Heart left ventricle (tissue), 16 donors: ENCODE measurements at regions not wholly inside any gene's neighbourhood (a gene's known extent, or its start where the extent isn't known, plus 50 kb on each side); places are given as distances from the start of the nearest gene placed in this dataset.

Experiments
- ATAC-seq, 4 donors: fragments of 200-7000 bp; cut with Tn5 transposase; one replicate each; pipeline ENCODE4 v1.9.1; 2020 to 2022; ENCODE audit warnings: moderate library complexity in 4 of 4, mild to moderate bottlenecking in 3 of 4, moderate number of reproducible peaks in 1 of 4
- DNase-seq, 5 donors: peaks; one replicate each; pipeline ENCODE4 v3.0.0-alpha.2; 2020
- H3K27ac ChIP-seq, 12 donors: fragments of 200-600 bp; sonication (generic) in 4 of 12; one replicate each; pipeline versions ENCODE4 v1.5.0 to v1.8.0; 2016 to 2022; ENCODE audit warnings: mild to moderate bottlenecking in 2 of 12
- H3K27me3 ChIP-seq, 9 donors: fragments of 200-600 bp; sonication (generic) in 2 of 9; one replicate each; pipeline versions ENCODE4 v1.5.1 to v1.8.0; 2016 to 2022; ENCODE audit warnings: mild to moderate bottlenecking in 3 of 9
- H3K36me3 ChIP-seq, 9 donors: fragments of 200-600 bp; sonication (generic) in 2 of 9; one replicate each; pipeline versions ENCODE4 v1.5.0 to v1.8.0; 2018 to 2022; ENCODE audit warnings: mild to moderate bottlenecking in 2 of 9
- H3K4me1 ChIP-seq, 12 donors: fragments of 200-600 bp; sonication (generic) in 4 of 12; one replicate each; pipeline versions ENCODE4 v1.5.0 to v1.8.0; 2016 to 2022; ENCODE audit warnings: mild to moderate bottlenecking in 3 of 12
- H3K4me3 ChIP-seq, 12 donors: fragments of 200-600 bp; sonication (generic) in 4 of 12; one replicate each; pipeline versions ENCODE4 v1.5.0 to v1.8.0; 2017 to 2022; ENCODE audit warnings: mild to moderate bottlenecking in 9 of 12, moderate library complexity in 4 of 12
- H3K9me3 ChIP-seq, 12 donors: fragments of 200-600 bp; sonication (generic) in 4 of 12; one replicate each; pipeline versions ENCODE4 v1.5.0 to v1.8.0; 2016 to 2022; ENCODE audit warnings: mild to moderate bottlenecking in 1 of 12
- POLR2A ChIP-seq, 2 donors: fragments of 450-650 bp; IDR thresholded peaks; one replicate each; pipeline ENCODE4 v1.6.1; 2017; ENCODE audit warnings: antibody characterized with exemption in 2 of 2, mild to moderate bottlenecking in 2 of 2, moderate library complexity in 2 of 2
- WGBS, 4 donors: extraction: QIAGEN DNeasy Blood & Tissue Kit in 2 of 4; methylation state at CpG; one replicate each; pipeline versions ENCODE4 v1.1.5 to v1.1.7; 2013 to 2018; 5-methylcytosine and 5-hydroxymethylcytosine counted together
- intact Hi-C, 10 donors: fragments of 100-400 bp; cut with DNase I; formaldehyde crosslinking; loops; one replicate each; pipeline versions ENCODE4 v1.11.1 to v1.14.2; 2022
- TF ChIP-seq, protein P1 (sequence below), 12 donors: fragments of 200-600 bp; sonication (generic) in 4 of 12; IDR thresholded peaks; one replicate each; pipeline versions ENCODE4 v1.5.0 to v1.8.0; 2018 to 2022; ENCODE audit warnings: antibody characterized with exemption in 12 of 12, mild to moderate bottlenecking in 5 of 12
- donor health status: ischemic (EF 13 %, LVEDD 7.1; RV severe dilation, severe dysfunction).
- donor health status: healthy with polysubstance abuse.
- donor health status: DM: no; HTN: yes; CAD: no.
- donor health status: DM: no; HTN: no; CAD: no.
- donor health status: ischemic (EF 25% LVEDD 6.9; RV normal size, moderate dysfunction).
- donor health status: ischemic (EF 25% LVEDD 5.7; RV mildly dilated, moderate dysfunction).
- donor health status: healthy.
- donor health status: DM: yes; HTN: yes; CAD: no.
- donor health status: ischemic (EF 35%, LVEDD 5.7; RV mildly dilated, moderate dysfunction).
- donor health status: nonischemic (EF 11% LVEDD 7.7; RV severe dilation, severe dysfunction).
- donor health status: DM: yes; HTN: yes; CAD: no.
- donor health status: PGD.
- donor health status: ischemic (EF 29% LVEDD 5.4; RV normal size, mild dysfunction).
- donor health status: nonischemic (EF 23%, LVEDD 6.1; RV moderate dilation, normal function).

DNA sequence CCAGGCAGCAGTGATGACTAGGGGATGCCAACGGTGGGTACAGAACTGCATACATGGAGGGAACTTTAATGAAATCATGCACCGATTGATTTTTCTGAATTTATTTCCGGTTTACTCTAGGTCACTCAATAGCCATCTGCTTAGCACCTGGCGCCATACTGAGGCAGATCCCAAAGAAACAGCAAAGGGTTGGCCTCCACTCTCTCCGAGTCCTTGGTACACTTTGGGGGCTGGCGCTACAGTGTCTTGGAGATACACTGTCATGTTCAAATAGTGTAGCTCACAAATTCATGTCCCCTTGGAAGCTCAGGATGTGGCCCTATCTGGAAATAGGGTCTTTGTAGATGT lies 116.3 kb downstream of the BOD1 start:
- intact Hi-C loops, result no loop called here
- no peak for TF ChIP-seq POLR2A (IDR thresholded peaks at IDR 0.05)
- TF ChIP-seq, protein P1, sequence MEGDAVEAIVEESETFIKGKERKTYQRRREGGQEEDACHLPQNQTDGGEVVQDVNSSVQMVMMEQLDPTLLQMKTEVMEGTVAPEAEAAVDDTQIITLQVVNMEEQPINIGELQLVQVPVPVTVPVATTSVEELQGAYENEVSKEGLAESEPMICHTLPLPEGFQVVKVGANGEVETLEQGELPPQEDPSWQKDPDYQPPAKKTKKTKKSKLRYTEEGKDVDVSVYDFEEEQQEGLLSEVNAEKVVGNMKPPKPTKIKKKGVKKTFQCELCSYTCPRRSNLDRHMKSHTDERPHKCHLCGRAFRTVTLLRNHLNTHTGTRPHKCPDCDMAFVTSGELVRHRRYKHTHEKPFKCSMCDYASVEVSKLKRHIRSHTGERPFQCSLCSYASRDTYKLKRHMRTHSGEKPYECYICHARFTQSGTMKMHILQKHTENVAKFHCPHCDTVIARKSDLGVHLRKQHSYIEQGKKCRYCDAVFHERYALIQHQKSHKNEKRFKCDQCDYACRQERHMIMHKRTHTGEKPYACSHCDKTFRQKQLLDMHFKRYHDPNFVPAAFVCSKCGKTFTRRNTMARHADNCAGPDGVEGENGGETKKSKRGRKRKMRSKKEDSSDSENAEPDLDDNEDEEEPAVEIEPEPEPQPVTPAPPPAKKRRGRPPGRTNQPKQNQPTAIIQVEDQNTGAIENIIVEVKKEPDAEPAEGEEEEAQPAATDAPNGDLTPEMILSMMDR (IDR thresholded peaks at IDR 0.05), result no peak
- no peaks in the 10 kb centered on the region for H3K36me3 ChIP-seq
- peak overlapping the region in 4 of 12 donors; percentile 21 to 54 (median 42) for H3K27ac ChIP-seq
- peaks cover 0 to 4% (median 0%) of the 10 kb centered on the region in 12 donors for H3K9me3 ChIP-seq
- peaks cover 0 to 34% (median 16%) of the 10 kb centered on the region in 12 donors for H3K4me1 ChIP-seq
- WGBS, 4 donors, result 93 to 95% (median 94%) methylated on average over 6 of the region's 6 CpGs
- ATAC-seq, result no peak
- no peak overlapping the region for H3K4me3 ChIP-seq
- no peaks in the 10 kb centered on the region for H3K27me3 ChIP-seq
- no peak for DNase-seq

DNA sequence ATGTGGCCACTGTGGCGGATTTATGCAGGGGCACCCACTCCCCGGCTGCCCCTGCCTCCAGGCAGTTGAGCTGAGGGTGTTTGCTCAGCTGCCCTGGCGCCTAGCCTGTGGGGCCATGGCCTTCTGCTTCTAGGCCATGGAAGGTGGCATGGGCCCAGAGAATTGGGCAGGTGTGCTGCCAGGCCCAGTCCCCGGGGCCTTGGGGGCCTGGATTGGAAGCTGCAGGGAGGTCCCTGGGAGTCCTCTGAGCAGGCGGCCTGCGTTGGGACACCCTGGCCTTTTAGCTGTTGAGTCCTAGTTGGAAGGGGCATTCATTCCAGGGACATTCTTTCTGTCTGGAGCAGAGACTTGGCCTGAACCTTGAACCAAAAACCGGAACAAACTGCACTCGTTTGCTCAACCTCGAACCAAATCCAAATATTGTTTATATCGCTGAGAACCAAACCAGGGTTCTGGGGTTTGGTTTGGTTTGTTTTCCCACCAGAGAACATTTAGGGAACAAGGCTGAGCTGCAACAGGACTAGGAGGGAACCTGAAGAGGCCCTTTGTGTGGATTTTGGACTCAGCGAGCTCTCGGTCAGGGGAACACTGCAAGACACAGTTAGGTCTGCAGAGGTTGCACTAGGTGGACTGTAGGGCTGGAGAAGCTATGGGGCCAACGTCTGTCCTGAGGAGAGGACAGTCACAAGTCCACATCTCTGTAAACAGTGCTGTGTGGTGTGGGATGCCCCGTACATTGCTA lies 116.8 kb downstream of the BOD1 start:
- WGBS, 4 donors, result 77 to 92% (median 85%) methylated on average over 9 to 14 of the region's 14 CpGs
- Histone ChIP-seq H3K4me1 (peaks cover 0 to 40% (median 17%) of the 10 kb centered on the region in 12 donors), H3K27me3 (no peaks in the 10 kb centered on the region), H3K27ac (peak overlapping the region in 10 of 12 donors; percentile 38 to 85 (median 56)), H3K4me3 (no peak overlapping the region), H3K36me3 (no peaks in the 10 kb centered on the region), H3K9me3 (no peaks in the 10 kb centered on the region)
- peak; percentile 16 to 73 (median 34) for ATAC-seq
- DNase-seq, result peak in 2 of 5 donors; percentile 45 to 64
- intact Hi-C loops, result loop anchor here in 3 of 10 donors (5.0 to 10.0 kb wide), 3 partner anchors 47 to 202 kb away; no protein-coding TSS in a partner anchor
- TF ChIP-seq POLR2A (IDR thresholded peaks at IDR 0.05), result no peak
- TF ChIP-seq, protein P1 (IDR thresholded peaks at IDR 0.05), result no peak

DNA sequence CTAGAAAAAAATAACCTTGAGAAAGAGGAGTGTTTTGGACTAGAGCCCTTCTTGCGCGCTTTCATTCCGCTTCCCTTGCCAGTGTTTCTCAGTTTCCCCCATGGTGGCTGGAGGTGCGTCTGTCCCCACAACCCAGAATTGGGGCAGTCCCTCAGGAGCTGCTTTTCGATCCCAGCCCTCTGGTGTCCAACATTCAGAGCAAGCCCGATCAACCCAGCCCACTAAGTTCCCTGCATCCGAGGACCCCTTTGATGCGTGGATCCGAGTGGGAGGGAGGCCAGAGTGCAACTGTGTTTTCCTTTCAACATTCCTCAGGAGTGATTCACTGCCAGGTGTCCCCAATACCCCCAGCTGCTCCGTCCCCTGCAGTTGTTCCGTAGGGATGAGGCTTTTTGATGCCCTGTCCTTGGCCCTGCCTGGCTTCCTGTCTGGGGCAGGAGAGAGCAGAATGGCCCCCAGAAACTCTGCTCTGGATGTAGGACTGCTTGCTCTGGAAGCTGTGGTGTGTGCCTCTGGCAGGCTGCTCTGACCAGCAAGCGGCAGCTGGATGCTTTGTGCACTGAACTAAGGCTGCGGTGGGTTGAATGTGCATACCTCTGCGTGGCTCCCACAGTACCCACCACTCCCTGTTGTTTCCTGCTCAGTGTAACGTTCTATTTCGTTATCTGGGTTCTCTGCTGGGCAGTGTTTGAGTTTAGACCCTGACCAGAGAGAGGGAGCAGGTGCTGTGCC lies 117.5 kb downstream of the BOD1 start:
- no peak for DNase-seq

More for the DNA sequence above, 117.5 kb downstream of the BOD1 start:
- peaks cover 0 to 42% (median 18%) of the 10 kb centered on the region in 12 donors for H3K4me1 ChIP-seq
- TF ChIP-seq POLR2A (IDR thresholded peaks at IDR 0.05), result no peak
- TF ChIP-seq, protein P1 (IDR thresholded peaks at IDR 0.05), result no peak
- no peaks in the 10 kb centered on the region for H3K27me3 ChIP-seq
- H3K36me3 ChIP-seq, result no peaks in the 10 kb centered on the region
- ATAC-seq, result peak; percentile 27 to 52 (median 34)
- H3K9me3 ChIP-seq, result no peaks in the 10 kb centered on the region
- no peak overlapping the region for H3K4me3 ChIP-seq
- intact Hi-C loops, result loop anchor here in 3 of 10 donors (5.0 to 10.0 kb wide), 3 partner anchors 47 to 202 kb away; no protein-coding TSS in a partner anchor
- WGBS, 4 donors, result 51 to 66% (median 58%) methylated on average over 13 to 16 of the region's 16 CpGs
- peak overlapping the region in 11 of 12 donors; percentile 42 to 85 (median 61) for H3K27ac ChIP-seq
